ENCODE measurements at regions not wholly inside any gene's neighbourhood (a gene's known extent, or its start where the extent isn't known, plus 50 kb on each side); places are given as distances from the start of the nearest gene placed in this dataset.

DNA sequence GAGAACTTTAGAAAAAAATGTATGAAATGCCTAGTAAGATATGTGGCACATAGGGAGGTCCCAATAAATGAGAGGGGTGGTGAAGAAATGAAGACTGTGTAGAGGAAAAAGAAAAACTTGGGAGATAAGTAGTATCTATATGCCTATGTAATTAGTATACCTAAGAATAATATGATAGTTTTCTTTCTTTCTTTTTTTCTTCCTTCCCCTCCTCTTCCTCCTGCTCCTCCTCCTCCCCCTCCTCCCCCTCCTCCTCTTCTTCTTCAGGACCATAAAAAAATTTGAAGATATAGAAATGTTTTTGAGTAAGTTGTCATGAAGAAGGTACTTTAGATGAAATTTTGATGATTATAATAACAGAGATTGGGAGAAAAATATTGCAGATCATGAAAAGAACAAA, 857.4 kb downstream of the MAT2B start (continued):
- TF ChIP-seq MXI1 (conservative IDR thresholded peaks at IDR 0.05; ENCODE audit: poor library complexity, severe bottlenecking) (no peak), RAD21 (conservative IDR thresholded peaks at IDR 0.05) (no peak)

DNA sequence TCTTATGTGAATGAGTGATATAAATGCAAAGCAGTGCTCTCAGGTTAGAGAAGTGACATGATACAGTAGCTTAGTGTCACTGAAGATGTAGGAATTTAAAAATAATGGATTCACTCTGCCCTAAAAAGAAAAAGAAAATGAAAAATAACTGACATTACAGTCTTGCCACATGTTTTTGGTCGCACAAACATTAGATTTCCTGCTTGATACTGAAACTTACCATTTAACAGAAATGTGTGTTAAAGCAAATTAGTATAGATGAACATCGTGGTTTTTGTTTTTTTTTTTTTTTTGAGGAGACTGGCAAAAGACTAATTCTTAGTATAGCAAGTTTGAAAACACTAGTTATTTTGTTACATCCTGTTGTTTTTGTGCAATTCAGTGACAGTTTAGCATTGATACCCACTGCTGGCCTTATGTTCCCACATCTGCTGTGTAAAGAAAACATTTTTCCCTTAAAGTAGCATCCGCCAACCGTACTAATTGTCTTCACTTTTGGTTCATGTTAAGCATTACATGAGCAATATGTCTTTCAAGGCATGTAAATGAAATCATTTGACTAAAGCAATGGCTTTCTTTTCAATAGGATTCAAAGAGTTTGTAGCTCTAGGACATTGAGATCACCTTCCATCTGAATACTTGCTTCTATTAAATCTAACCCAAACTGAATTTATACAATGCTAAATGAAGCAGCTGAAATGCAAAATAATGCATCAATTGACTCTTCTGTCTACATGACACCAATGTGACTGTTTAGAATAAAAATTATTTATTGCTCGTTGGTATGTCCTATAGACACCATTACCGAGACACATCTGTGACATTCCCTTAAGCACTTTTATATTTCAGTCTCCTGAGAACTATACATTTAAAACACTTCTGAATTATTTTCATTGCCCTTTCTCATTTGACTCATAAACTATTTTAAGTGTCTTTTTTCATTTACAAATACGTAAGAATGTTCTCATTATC, 859.1 kb downstream of the MAT2B start:
- H3K4me3 ChIP-seq (ENCODE audit: low read length): no peak overlapping the region
- H3K27ac ChIP-seq (ENCODE audit: low read length): no peak overlapping the region
- H2AFZ ChIP-seq (ENCODE audit: low read depth, low read length): no peak overlapping the region
- no peaks in the 10 kb centered on the region for H3K9me3 ChIP-seq (ENCODE audit: low read length)
- H3K9me2 ChIP-seq (ENCODE audit: insufficient read depth, low read length): no peaks in the 10 kb centered on the region
- H3K9ac ChIP-seq (ENCODE audit: low read length): no peak overlapping the region
- no peaks in the 10 kb centered on the region for H3F3A ChIP-seq (ENCODE audit: insufficient read depth, low read length, poor library complexity, severe bottlenecking)
- TF ChIP-seq EZH2 (IDR thresholded peaks at IDR 0.05; ENCODE audit: borderline replicate concordance, insufficient read depth, low read length, poor library complexity, severe bottlenecking) (no peak), TAF1 (IDR thresholded peaks at IDR 0.05; ENCODE audit: low read depth) (no peak), POLR2AphosphoS5 (IDR thresholded peaks at IDR 0.05) (no peak), SMC3 (conservative IDR thresholded peaks at IDR 0.05; ENCODE audit: poor library complexity) (no peak), RAD21 (conservative IDR thresholded peaks at IDR 0.05) (no peak), EP300 (conservative IDR thresholded peaks at IDR 0.05; ENCODE audit: poor library complexity, severe bottlenecking) (no peak), MXI1 (conservative IDR thresholded peaks at IDR 0.05; ENCODE audit: poor library complexity, severe bottlenecking) (no peak)
- TF ChIP-seq, protein P1, sequence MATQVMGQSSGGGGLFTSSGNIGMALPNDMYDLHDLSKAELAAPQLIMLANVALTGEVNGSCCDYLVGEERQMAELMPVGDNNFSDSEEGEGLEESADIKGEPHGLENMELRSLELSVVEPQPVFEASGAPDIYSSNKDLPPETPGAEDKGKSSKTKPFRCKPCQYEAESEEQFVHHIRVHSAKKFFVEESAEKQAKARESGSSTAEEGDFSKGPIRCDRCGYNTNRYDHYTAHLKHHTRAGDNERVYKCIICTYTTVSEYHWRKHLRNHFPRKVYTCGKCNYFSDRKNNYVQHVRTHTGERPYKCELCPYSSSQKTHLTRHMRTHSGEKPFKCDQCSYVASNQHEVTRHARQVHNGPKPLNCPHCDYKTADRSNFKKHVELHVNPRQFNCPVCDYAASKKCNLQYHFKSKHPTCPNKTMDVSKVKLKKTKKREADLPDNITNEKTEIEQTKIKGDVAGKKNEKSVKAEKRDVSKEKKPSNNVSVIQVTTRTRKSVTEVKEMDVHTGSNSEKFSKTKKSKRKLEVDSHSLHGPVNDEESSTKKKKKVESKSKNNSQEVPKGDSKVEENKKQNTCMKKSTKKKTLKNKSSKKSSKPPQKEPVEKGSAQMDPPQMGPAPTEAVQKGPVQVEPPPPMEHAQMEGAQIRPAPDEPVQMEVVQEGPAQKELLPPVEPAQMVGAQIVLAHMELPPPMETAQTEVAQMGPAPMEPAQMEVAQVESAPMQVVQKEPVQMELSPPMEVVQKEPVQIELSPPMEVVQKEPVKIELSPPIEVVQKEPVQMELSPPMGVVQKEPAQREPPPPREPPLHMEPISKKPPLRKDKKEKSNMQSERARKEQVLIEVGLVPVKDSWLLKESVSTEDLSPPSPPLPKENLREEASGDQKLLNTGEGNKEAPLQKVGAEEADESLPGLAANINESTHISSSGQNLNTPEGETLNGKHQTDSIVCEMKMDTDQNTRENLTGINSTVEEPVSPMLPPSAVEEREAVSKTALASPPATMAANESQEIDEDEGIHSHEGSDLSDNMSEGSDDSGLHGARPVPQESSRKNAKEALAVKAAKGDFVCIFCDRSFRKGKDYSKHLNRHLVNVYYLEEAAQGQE (IDR thresholded peaks at IDR 0.05; ENCODE audit: borderline replicate concordance): no peak
- TF ChIP-seq, protein P2, sequence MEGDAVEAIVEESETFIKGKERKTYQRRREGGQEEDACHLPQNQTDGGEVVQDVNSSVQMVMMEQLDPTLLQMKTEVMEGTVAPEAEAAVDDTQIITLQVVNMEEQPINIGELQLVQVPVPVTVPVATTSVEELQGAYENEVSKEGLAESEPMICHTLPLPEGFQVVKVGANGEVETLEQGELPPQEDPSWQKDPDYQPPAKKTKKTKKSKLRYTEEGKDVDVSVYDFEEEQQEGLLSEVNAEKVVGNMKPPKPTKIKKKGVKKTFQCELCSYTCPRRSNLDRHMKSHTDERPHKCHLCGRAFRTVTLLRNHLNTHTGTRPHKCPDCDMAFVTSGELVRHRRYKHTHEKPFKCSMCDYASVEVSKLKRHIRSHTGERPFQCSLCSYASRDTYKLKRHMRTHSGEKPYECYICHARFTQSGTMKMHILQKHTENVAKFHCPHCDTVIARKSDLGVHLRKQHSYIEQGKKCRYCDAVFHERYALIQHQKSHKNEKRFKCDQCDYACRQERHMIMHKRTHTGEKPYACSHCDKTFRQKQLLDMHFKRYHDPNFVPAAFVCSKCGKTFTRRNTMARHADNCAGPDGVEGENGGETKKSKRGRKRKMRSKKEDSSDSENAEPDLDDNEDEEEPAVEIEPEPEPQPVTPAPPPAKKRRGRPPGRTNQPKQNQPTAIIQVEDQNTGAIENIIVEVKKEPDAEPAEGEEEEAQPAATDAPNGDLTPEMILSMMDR (IDR thresholded peaks at IDR 0.05; ENCODE audit: poor library complexity, severe bottlenecking): no peak
- no peak overlapping the region for H3K4me2 ChIP-seq (ENCODE audit: low read length)
- no peaks in the 10 kb centered on the region for H3K27me3 ChIP-seq (ENCODE audit: insufficient read depth, low read depth, low read length)
- no peaks in the 10 kb centered on the region for H3K36me3 ChIP-seq (ENCODE audit: insufficient read depth, low read length)
- H4K20me1 ChIP-seq (ENCODE audit: insufficient read depth): no peaks in the 10 kb centered on the region
- no peaks in the 10 kb centered on the region for H3K79me2 ChIP-seq (replicated peaks; ENCODE audit: insufficient read depth, low read length)

DNA sequence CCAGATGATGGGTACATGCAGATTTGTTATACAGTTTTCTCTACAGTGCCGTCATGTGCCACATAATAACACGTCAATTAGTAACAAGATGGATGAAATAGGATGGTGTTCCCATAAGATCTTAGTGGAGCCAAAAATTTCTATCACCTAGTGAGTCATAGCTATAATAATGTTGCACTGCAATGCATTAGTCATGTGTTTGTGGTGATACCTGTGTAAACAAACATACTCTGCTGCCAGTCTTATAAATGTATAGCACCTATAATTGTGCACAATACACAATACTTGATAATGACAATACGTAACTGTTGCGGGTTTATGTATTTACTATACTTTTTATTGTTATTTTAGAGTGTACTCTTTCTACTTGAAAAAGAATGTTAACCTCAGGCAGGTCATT, 865.4 kb downstream of the MAT2B start:
- no peak overlapping the region for H3K4me2 ChIP-seq (ENCODE audit: low read length)
- no peaks in the 10 kb centered on the region for H3K9me2 ChIP-seq (ENCODE audit: insufficient read depth, low read length)
- H3K9me3 ChIP-seq (ENCODE audit: low read length): no peaks in the 10 kb centered on the region
- H3F3A ChIP-seq (ENCODE audit: insufficient read depth, low read length, poor library complexity, severe bottlenecking): no peaks in the 10 kb centered on the region
- no peaks in the 10 kb centered on the region for H3K79me2 ChIP-seq (replicated peaks; ENCODE audit: insufficient read depth, low read length)
- TF ChIP-seq EP300 (conservative IDR thresholded peaks at IDR 0.05; ENCODE audit: poor library complexity, severe bottlenecking) (no peak), SMC3 (conservative IDR thresholded peaks at IDR 0.05; ENCODE audit: poor library complexity) (no peak), EZH2 (IDR thresholded peaks at IDR 0.05; ENCODE audit: borderline replicate concordance, insufficient read depth, low read length, poor library complexity, severe bottlenecking) (no peak), RAD21 (conservative IDR thresholded peaks at IDR 0.05) (no peak), POLR2AphosphoS5 (IDR thresholded peaks at IDR 0.05) (no peak), MXI1 (conservative IDR thresholded peaks at IDR 0.05; ENCODE audit: poor library complexity, severe bottlenecking) (no peak), TAF1 (IDR thresholded peaks at IDR 0.05; ENCODE audit: low read depth) (no peak)
- TF ChIP-seq, protein P2 (IDR thresholded peaks at IDR 0.05; ENCODE audit: poor library complexity, severe bottlenecking): no peak
- H3K4me3 ChIP-seq (ENCODE audit: low read length): no peak overlapping the region
- no peaks in the 10 kb centered on the region for H4K20me1 ChIP-seq (ENCODE audit: insufficient read depth)
- no peaks in the 10 kb centered on the region for H3K27me3 ChIP-seq (ENCODE audit: insufficient read depth, low read depth, low read length)
- H3K27ac ChIP-seq (ENCODE audit: low read length): no peak overlapping the region
- no peak overlapping the region for H3K9ac ChIP-seq (ENCODE audit: low read length)
- H3K36me3 ChIP-seq (ENCODE audit: insufficient read depth, low read length): no peaks in the 10 kb centered on the region
- no peak overlapping the region for H2AFZ ChIP-seq (ENCODE audit: low read depth, low read length)
